ENCODE measurements at regions not wholly inside any gene's neighbourhood (a gene's known extent, or its start where the extent isn't known, plus 50 kb on each side); places are given as distances from the start of the nearest gene placed in this dataset.

GRCh38 chr7:130914554-130915294 is 180.7 kb upstream of the KLF14 start:
- TF ChIP-seq CTCF (IDR thresholded peaks at IDR 0.05; ENCODE audit: low read length) (no peak), EZH2 (optimal IDR thresholded peaks at IDR 0.05; ENCODE audit: low read depth, low read length) (no peak)
